GM19328 (cell line): ENCODE measurements at regions not wholly inside any gene's neighbourhood (a gene's known extent, or its start where the extent isn't known, plus 50 kb on each side); places are given as distances from the start of the nearest gene placed in this dataset.
"Not testable (repeated sequence)": the region's sequence is repeated elsewhere in the genome, so short reads cannot be mapped to it uniquely, and the experiment has no call there.

Experiments
- ATAC-seq: cut with Tn5 transposase; IDR thresholded peaks from one replicate; pipeline ENCODE4 v1.9.1; 2021; ENCODE audit warnings: mild to moderate bottlenecking, moderate library complexity; ENCODE audit not compliant: unreplicated experiment

GRCh38 chr2:144901386-144901785, 381.5 kb upstream of the ZEB2 start:
- not testable (repeated sequence) for ATAC-seq

- no peak for ATAC-seq
Measured at GRCh38 chr2:144896341-144896740, 376.4 kb upstream of the ZEB2 start.

- no peak for ATAC-seq
Measured at GRCh38 chr2:144894612-144895599, 375.0 kb upstream of the ZEB2 start.

GRCh38 chr2:144893464-144893863, 373.5 kb upstream of the ZEB2 start:
- no peak for ATAC-seq

- ATAC-seq, result no peak
Measured at GRCh38 chr2:144890828-144891227, 370.9 kb upstream of the ZEB2 start.

GRCh38 chr2:144889348-144889747, 369.4 kb upstream of the ZEB2 start:
- ATAC-seq, result no peak

- ATAC-seq, result no peak
Measured at GRCh38 chr2:144886862-144887261, 366.9 kb upstream of the ZEB2 start.

- no peak for ATAC-seq
Measured at GRCh38 chr2:144877893-144878292, 358.0 kb upstream of the ZEB2 start.

- ATAC-seq, result no peak
Measured at GRCh38 chr2:144876013-144876412, 356.1 kb upstream of the ZEB2 start.

GRCh38 chr2:144875290-144875969, 355.5 kb upstream of the ZEB2 start:
- no peak for ATAC-seq

GRCh38 chr2:144865670-144866069, 345.8 kb upstream of the ZEB2 start:
- ATAC-seq, result no peak

GRCh38 chr2:144859716-144860115, 339.8 kb upstream of the ZEB2 start:
- ATAC-seq, result no peak

- ATAC-seq, result no peak
Measured at GRCh38 chr2:144858211-144858610, 338.3 kb upstream of the ZEB2 start.

GRCh38 chr2:144854596-144854995, 334.7 kb upstream of the ZEB2 start:
- ATAC-seq, result no peak

GRCh38 chr2:144849612-144850011, 329.7 kb upstream of the ZEB2 start:
- no peak for ATAC-seq

GRCh38 chr2:144848423-144848822, 328.5 kb upstream of the ZEB2 start:
- no peak for ATAC-seq

- ATAC-seq, result no peak
Measured at GRCh38 chr2:144847347-144848080, 327.6 kb upstream of the ZEB2 start.

GRCh38 chr2:144836635-144837350, 316.9 kb upstream of the ZEB2 start:
- no peak for ATAC-seq

GRCh38 chr2:144835634-144836350, 315.9 kb upstream of the ZEB2 start:
- ATAC-seq, result no peak

GRCh38 chr2:144834998-144835633, 315.2 kb upstream of the ZEB2 start:
- no peak for ATAC-seq
